C4-2B (cell line): ENCODE measurements at regions not wholly inside any gene's neighbourhood (a gene's known extent, or its start where the extent isn't known, plus 50 kb on each side); places are given as distances from the start of the nearest gene placed in this dataset.

Source experiments
- CTCF ChIP-seq: fragments of 450-650 bp; conservative IDR thresholded peaks from 2 replicates; pipeline ENCODE4 v1.5.1; 2017; ENCODE audit warnings: mild to moderate bottlenecking
- ZFX ChIP-seq: fragments of 450-650 bp; IDR thresholded peaks from 2 replicates; pipeline ENCODE4 v1.6.1; 2017

- TF ChIP-seq CTCF (no peak), ZFX (no peak)
Observed at GRCh38 chr9:121564504-121565260, 65.0 kb upstream of the GGTA1 start.
